ENCODE measurements at regions not wholly inside any gene's neighbourhood (a gene's known extent, or its start where the extent isn't known, plus 50 kb on each side); places are given as distances from the start of the nearest gene placed in this dataset.
A peak's percentile ranks its signal among the peaks of the same experiment; 100 is the strongest.
"Not testable (repeated sequence)": the region's sequence is repeated elsewhere in the genome, so short reads cannot be mapped to it uniquely, and the experiment has no call there.

DNA sequence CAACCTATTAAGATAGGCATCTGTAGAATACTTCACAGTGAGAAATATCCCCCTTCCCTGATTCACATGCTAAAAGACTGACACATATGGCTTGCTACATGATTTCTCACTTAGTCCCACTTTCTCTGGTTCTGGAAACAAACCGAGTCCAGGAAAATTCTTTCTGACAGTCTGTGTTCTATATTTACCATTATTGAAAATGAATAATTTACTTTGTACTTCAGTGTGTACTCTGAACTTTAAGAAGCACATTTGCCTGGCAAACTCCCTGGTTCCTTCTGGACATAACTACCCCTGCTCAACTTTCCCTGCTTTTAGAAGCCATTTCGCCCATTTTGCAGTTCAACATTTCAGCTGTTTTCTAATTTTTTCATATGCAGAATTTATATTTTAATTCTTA lies 53.6 kb downstream of the APCS start:
- DNase-seq: no peak

DNA sequence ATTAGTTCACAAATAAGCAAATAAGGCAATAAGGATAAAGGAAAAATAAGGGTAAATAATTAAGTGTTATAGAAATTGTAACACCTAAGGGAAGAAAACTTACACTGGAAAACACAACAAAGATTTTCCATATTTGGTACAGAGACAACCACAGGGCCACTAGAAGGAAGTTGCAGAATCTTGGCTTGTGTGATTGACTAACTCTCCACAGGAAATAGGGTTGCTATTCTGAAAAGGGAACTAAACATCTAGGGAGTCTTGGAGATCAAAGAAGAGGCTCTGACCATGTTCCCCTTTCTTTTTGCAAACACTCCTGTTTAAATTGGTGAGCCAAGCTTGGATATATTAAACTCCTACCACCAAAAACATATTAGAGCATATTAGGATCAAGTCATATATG lies 59.1 kb downstream of the APCS start:
- DNase-seq: no peak

DNA sequence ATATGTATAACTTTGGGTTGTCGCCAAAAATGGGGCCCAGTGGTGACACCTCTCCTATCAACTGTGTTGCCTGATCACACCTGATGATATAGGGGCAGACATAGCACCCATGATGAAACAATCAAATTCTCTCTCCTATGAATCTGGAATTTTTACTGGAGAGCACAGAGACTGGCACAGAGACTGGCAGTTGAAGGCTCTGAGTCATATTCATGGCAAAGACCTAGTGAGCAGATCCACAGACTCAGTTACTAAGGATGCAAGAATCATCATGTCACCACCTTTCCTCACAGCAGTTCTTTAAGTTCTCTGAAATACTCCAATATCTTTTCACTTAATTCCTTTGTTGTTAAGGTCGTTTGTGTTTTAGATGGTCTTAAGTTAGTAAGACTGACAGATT lies 60.0 kb downstream of the APCS start:
- DNase-seq: no peak

DNA sequence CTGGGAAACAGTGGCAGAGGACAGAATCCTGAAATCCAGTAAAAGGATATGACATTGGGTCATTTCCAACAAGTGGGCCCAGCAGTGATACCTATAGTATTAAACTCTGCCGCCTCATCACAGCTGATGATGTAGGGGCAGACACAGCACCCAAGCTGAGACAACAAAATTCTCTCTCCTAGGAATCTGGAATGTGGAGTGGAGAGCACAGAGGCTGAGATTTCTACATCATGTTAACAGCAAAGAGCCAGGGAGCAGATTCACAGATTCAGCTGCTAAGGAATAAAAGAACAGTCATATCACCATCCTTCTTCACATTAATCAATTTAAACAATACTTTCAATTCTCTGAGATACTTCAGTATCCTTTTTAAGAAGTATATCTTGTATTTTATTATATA lies 61.9 kb downstream of the CRP start:
- peak; percentile 28 for DNase-seq

DNA sequence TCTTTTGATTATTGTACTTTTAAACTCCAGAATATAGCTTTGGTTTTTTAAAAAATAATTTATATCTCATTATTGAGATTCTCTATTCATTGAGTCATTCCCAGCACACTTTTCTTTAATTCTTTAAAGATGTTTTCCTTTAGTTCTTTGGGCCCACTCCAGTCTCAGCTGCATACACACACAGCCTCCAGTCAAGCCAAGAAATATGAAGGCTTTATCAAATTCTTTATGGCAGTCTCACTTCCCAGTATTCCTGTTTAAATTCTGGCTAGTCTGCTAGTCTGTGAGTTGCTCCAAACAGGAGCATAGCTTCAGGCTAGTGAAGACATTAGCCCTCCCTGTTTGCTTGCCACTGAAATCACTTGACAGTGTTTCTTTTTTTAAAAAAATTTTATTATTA lies 61.2 kb downstream of the CRP start:
- DNase-seq: peak; percentile 69

DNA sequence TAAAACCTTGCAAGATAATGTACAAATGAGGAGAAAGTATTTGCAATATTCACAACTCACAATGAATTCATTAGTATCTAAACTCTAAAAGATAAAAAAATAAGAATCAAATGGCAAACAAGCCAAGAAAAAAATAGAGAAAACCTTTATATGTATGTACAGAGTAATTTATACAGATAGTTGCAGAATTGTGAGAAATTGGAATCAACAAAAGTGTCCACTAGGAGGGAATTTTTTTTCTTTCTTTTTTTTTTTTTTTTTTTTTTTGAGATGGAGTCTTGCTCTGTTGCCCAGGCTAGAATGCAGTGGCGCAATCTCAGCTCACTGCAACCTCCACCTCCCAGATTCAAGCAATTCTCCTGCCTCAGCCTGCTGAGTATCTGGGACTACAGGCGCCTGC lies 56.9 kb downstream of the CRP start:
- not testable (repeated sequence) for DNase-seq
